Psoas muscle (tissue), 7 donors: ENCODE measurements at regions not wholly inside any gene's neighbourhood (a gene's known extent, or its start where the extent isn't known, plus 50 kb on each side); places are given as distances from the start of the nearest gene placed in this dataset.

Experiments used
- ATAC-seq, 4 donors: fragments of 200-7000 bp; cut with Tn5 transposase; one replicate each; pipeline ENCODE4 v1.9.1; 2020; ENCODE audit warnings: moderate library complexity in 3 of 4, mild to moderate bottlenecking in 2 of 4
- DNase-seq, 2 donors: peaks; one replicate each; pipeline ENCODE4 v3.0.0-alpha.2; 2020
- H3K27ac ChIP-seq: fragments of 200-600 bp; one replicate; pipeline ENCODE4 v1.8.0; 2022
- H3K27me3 ChIP-seq, 3 donors: fragments of 200-600 bp in 1 of 3; one replicate each; pipeline versions ENCODE4 v1.6.1 to v1.8.0; 2013 to 2022; ENCODE audit warnings: low read length in 2 of 3, mild to moderate bottlenecking in 2 of 3, moderate library complexity in 1 of 3; ENCODE audit not compliant: insufficient read depth in 3 of 3
- H3K36me3 ChIP-seq, 2 donors: fragments of 200-600 bp in 1 of 2; one replicate each; pipeline versions ENCODE4 v1.6.1 to v1.8.0; 2013 to 2022; ENCODE audit warnings: low read depth in 1 of 2, mild to moderate bottlenecking in 1 of 2, moderate library complexity in 1 of 2; ENCODE audit not compliant: insufficient read depth in 1 of 2
- H3K4me1 ChIP-seq: fragments of 200-600 bp; one replicate; pipeline ENCODE4 v1.8.0; 2022
- H3K4me3 ChIP-seq: fragments of 200-600 bp; one replicate; pipeline ENCODE4 v1.8.0; 2022; ENCODE audit warnings: mild to moderate bottlenecking
- H3K9me3 ChIP-seq: fragments of 200-600 bp; one replicate; pipeline ENCODE4 v1.8.0; 2022
- WGBS, 3 donors: extraction: QIAGEN DNeasy Blood & Tissue Kit; methylation state at CpG; one replicate each; pipeline versions ENCODE4 v1.1.6 to v1.1.7; 2013; 5-methylcytosine and 5-hydroxymethylcytosine counted together
- intact Hi-C, 2 donors: fragments of 100-400 bp; cut with DNase I; formaldehyde crosslinking; loops; one replicate each; pipeline versions ENCODE4 v1.11.0 to v1.14.2; 2022
- TF ChIP-seq, protein P1 (sequence below): fragments of 200-600 bp; IDR thresholded peaks from one replicate; pipeline ENCODE4 v1.8.0; 2022; ENCODE audit warnings: antibody characterized with exemption
- donor health status: healthy with polysubstance abuse.
- donor health status: DM: no; HTN: no; CAD: no; lungs with moderate emphysema.
- donor health status: Bipolar disorder and iron deficiency.
- donor health status: healthy.
- donor health status: DM: yes; HTN: yes; CAD: no.
- donor health status: DM: no; HTN: no; CAD: no.
- donor health status: DM: yes; HTN: yes; CAD: no.

DNA sequence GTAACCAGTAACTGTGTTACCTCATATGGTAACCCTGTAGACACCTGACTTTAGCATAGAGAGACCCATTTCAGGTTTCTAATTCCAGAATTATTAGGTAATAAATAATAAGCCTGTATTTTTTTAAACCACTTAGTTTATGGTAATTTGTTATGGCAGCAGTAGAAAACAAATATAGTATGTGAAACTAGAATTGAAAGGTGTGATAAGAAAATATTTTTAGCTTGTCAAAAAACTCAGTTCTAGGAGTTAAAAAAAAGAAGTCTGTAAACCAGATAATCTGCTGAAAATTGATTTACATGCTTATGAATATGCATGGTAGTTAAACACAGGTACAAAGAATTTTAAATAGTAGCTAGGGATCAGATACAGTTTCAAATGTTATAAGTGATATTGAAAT lies 695.0 kb upstream of the GJE1 start:
- DNase-seq: no peak
- intact Hi-C loops: no loop called here
- Histone ChIP-seq H3K9me3 (no peaks in the 10 kb centered on the region), H3K4me3 (no peak overlapping the region), H3K27me3 (no peaks in the 10 kb centered on the region), H3K4me1 (no peaks in the 10 kb centered on the region), H3K36me3 (no peaks in the 10 kb centered on the region), H3K27ac (no peak overlapping the region)
- TF ChIP-seq, protein P1, sequence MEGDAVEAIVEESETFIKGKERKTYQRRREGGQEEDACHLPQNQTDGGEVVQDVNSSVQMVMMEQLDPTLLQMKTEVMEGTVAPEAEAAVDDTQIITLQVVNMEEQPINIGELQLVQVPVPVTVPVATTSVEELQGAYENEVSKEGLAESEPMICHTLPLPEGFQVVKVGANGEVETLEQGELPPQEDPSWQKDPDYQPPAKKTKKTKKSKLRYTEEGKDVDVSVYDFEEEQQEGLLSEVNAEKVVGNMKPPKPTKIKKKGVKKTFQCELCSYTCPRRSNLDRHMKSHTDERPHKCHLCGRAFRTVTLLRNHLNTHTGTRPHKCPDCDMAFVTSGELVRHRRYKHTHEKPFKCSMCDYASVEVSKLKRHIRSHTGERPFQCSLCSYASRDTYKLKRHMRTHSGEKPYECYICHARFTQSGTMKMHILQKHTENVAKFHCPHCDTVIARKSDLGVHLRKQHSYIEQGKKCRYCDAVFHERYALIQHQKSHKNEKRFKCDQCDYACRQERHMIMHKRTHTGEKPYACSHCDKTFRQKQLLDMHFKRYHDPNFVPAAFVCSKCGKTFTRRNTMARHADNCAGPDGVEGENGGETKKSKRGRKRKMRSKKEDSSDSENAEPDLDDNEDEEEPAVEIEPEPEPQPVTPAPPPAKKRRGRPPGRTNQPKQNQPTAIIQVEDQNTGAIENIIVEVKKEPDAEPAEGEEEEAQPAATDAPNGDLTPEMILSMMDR: no peak
- ATAC-seq: no peak

DNA sequence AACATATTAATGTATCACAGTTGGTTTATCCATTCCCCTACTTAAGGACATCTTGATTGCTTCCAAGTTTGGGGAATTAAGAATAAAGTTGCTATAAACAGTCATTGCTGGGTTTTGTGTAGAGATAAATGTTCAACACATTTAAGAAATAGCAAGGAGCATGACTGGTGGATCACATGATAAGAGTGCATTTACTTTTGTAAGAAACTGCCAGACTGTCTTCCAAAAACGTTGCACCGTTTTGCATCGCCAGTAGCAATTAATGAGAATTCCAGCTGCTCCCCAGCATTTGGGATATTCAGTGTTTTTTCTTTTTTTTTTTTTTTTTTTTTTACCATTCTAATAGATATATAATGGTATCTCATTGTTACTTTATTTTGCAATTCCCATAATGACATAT lies 695.7 kb upstream of the GJE1 start:
- H3K9me3 ChIP-seq: no peaks in the 10 kb centered on the region
- no peaks in the 10 kb centered on the region for H3K36me3 ChIP-seq
- no peaks in the 10 kb centered on the region for H3K27me3 ChIP-seq
- TF ChIP-seq, protein P1: no peak
- no peaks in the 10 kb centered on the region for H3K4me1 ChIP-seq
- intact Hi-C loops: no loop called here
- 25 to 52% (median 46%) methylated on average over 3 of the region's 3 CpGs for WGBS, 3 donors
- ATAC-seq (no peak), DNase-seq (no peak)
- no peak overlapping the region for H3K27ac ChIP-seq
- no peak overlapping the region for H3K4me3 ChIP-seq

DNA sequence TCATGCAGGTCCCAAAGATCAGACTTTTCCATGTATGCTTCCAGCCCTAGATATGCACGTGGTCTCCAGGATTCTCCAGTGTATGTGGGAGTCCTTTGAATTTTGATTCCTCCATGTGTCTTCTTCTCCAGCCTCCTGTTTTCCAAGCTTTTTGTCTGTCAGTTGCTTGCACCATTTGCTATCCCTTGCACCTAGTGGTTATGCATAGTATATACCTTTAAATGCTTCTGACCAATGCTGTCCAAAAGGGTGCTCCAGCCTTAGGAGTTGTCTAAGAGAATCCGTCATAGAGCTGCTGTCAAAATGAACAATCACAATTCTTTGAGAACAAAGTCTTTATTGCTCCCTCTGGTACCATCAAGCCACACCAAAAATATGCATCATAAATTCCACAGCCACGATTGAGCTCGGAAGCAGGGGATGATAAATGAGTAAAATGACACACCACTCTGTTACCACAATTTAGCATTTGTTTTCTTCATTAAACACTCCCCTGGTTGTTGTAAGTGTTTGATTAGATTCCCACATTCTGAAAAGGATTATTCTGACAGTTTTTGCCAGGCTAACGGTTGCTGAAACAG lies 706.2 kb upstream of the GJE1 start:
- H3K4me1 ChIP-seq: no peaks in the 10 kb centered on the region

DNA sequence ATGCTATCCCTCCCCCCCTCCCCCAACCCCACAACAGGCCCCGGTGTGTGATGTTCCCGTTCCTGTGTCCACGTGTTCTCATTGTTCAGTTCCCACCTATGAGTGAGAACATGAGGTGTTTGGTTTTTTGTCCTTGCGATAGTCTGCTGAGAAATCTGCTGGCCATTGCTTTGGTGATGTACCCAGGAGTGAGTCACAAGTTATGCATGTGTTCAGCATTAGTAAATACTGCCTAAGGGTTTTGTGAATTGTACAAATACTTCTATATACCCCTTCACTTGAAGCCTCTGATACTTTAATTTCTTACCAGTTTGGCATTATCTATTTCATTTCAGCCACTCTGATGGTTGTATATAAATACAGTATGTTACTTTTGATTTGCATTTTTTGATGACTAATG lies 711.3 kb upstream of the GJE1 start:
- DNase-seq: no peak
- intact Hi-C loops: no loop called here
- Histone ChIP-seq H3K4me1 (no peaks in the 10 kb centered on the region), H3K9me3 (peaks cover 14% of the 10 kb centered on the region), H3K27ac (peak overlapping the region; percentile 24), H3K4me3 (peak overlapping the region; percentile 23), H3K27me3 (no peaks in the 10 kb centered on the region), H3K36me3 (no peaks in the 10 kb centered on the region)
- WGBS, 3 donors: 29 to 71% (median 63%) methylated on average over 4 of the region's 4 CpGs
- TF ChIP-seq, protein P1: no peak
- ATAC-seq: peak; percentile 51 to 94 (median 90)

More for the DNA sequence above, 706.2 kb upstream of the GJE1 start:
- 54 to 59% (median 55%) methylated on average over 5 of the region's 5 CpGs for WGBS, 3 donors
- DNase-seq (no peak), ATAC-seq (peak in 1 of 4 donors; percentile 35)
- Histone ChIP-seq H3K9me3 (peaks cover 14% of the 10 kb centered on the region), H3K36me3 (no peaks in the 10 kb centered on the region), H3K27ac (no peak overlapping the region), H3K27me3 (no peaks in the 10 kb centered on the region), H3K4me3 (no peak overlapping the region)
- TF ChIP-seq, protein P1: no peak
- intact Hi-C loops: no loop called here

DNA sequence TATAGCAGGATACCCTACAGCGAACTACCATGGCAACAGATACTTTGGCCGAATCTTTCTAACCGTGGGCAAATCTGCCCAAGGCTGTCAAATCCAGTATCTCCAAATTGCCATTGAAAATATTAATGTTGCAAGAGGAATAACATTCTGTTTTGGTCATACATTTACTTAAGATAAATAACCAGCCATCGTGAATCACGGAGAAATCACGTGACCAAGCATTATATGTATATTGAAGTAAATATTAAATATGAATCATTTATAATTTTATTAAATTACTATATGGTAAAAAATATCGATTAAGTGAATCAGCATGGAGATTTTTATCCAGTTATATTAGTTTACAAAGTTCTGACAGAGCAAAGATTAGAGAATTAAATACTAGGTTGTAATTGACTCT lies 714.6 kb upstream of the GJE1 start:
- H3K4me1 ChIP-seq: peaks cover 2% of the 10 kb centered on the region
- H3K9me3 ChIP-seq: no peaks in the 10 kb centered on the region
- H3K27ac ChIP-seq: no peak overlapping the region
- TF ChIP-seq, protein P1: no peak
- ATAC-seq (no peak), DNase-seq (no peak)
- no peaks in the 10 kb centered on the region for H3K27me3 ChIP-seq
- H3K36me3 ChIP-seq: no peaks in the 10 kb centered on the region
- 93 to 94% (median 93%) methylated on average over 7 of the region's 7 CpGs for WGBS, 3 donors
- intact Hi-C loops: no loop called here
- H3K4me3 ChIP-seq: no peak overlapping the region
